ENCODE measurements at regions not wholly inside any gene's neighbourhood (a gene's known extent, or its start where the extent isn't known, plus 50 kb on each side); places are given as distances from the start of the nearest gene placed in this dataset.

DNA sequence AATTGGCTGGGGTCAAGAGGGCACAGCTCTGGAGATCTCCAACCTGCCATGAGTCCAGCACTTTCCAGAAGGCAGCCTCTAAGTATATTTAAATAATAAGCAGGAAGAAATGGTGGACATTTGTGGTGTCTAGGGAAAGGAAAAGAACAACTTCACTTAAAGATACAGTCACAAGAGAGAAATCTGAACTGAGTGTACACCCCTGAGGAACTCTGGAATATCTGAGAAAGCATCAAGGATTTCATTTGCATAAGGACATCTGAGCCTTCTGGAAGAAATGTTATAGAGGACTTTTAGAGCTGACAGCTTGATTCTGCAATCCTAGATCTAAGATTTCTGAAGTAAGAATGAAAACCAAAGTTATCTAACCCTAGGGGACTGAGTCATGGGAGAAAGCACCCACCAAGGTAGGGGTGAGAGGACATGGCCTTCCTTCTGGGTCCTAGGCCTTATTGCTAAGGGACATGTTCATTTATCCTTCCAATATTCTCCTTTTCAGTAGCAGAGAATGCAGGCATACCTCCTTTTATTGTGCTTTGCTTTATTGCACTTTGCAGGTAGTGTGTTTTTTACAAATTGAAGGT is 253.4 kb upstream of the SLC24A2 start:
- H4K20me1 ChIP-seq, result no peaks in the 10 kb centered on the region
- H3K4me1 ChIP-seq, result 0 out of 2 replicates have a peak, but pooled peaks cover 8% of the 10 kb centered on the region
- H3K4me3 ChIP-seq, result no peak overlapping the region
- no peak overlapping the region for H3K27ac ChIP-seq
- no peak for TF ChIP-seq Cebpa-rat (IDR thresholded peaks at IDR 0.05)
- H3K36me3 ChIP-seq, result no peaks in the 10 kb centered on the region
- no peaks in the 10 kb centered on the region for H3K9me3 ChIP-seq
- H3K9ac ChIP-seq, result no peak overlapping the region
- H3K4me2 ChIP-seq, result no peak overlapping the region
- H3K27me3 ChIP-seq, result no peaks in the 10 kb centered on the region

DNA sequence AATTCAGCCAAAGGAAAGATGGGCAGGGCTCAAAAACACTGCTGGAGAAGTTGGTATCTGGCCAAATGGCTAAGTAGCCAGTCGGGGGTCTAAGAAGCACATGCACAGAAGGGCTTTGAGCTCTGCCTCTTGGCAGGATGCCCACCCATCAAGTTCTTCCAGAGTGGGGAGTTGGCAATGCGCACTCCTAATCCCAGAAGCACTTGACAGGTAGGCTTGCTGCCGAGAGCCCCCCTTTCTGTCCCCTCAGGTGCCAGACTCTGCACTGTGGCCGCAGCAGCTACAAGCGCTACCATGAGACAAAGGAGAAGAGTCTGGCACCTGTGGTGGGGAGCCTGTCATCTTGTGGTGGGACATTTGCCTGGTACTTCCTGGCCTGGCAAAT is 252.9 kb upstream of the SLC24A2 start:
- Histone ChIP-seq H3K27me3 (no peaks in the 10 kb centered on the region), H3K9me3 (no peaks in the 10 kb centered on the region), H3K4me2 (no peak overlapping the region), H3K27ac (no peak overlapping the region), H3K9ac (no peak overlapping the region), H3K4me1 (0 out of 2 replicates have a peak, but pooled peaks cover 8% of the 10 kb centered on the region), H3K36me3 (no peaks in the 10 kb centered on the region), H4K20me1 (no peaks in the 10 kb centered on the region), H3K4me3 (no peak overlapping the region)
- no peak for TF ChIP-seq Cebpa-rat (IDR thresholded peaks at IDR 0.05)

DNA sequence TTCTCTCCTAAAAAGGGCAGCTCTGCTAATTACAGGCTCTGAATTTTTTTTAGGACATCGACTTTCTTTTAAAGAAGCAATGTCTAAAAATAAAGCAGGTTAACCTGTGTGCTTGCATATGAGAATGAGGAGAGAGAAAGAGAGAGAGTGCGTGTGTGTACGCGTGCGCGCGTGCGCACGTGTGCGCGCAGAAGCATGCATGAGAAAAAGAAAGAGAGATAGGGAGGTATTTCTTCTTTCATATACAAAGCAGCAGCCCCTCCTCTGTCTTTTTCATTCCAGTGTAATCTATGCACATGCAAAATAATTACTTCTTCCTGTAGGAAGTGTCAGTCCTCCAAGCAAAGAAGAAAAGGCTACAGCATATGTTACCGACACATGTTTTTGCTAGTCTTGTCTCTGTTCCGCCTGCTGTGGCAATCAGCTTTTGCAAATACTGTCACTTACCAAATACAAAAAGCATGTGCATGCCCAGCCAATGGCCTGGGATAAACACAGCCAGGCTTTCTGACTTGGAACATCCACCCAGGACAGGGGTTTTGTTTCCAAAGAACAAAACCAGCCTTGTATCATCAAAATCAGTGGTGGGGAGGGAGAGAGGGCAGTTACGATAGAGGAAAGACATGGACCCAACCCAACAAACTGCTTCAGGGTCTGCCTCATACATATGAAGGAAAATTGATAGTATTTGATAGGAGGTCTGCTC is 252.3 kb upstream of the SLC24A2 start:
- Histone ChIP-seq H3K4me3 (no peak overlapping the region), H4K20me1 (no peaks in the 10 kb centered on the region), H3K9me3 (no peaks in the 10 kb centered on the region), H3K27me3 (no peaks in the 10 kb centered on the region), H3K4me1 (0 out of 2 replicates have a peak, but pooled peaks cover 8% of the 10 kb centered on the region), H3K9ac (no peak overlapping the region), H3K27ac (no peak overlapping the region), H3K36me3 (no peaks in the 10 kb centered on the region), H3K4me2 (no peak overlapping the region)
- TF ChIP-seq Cebpa-rat (IDR thresholded peaks at IDR 0.05), result no peak

DNA sequence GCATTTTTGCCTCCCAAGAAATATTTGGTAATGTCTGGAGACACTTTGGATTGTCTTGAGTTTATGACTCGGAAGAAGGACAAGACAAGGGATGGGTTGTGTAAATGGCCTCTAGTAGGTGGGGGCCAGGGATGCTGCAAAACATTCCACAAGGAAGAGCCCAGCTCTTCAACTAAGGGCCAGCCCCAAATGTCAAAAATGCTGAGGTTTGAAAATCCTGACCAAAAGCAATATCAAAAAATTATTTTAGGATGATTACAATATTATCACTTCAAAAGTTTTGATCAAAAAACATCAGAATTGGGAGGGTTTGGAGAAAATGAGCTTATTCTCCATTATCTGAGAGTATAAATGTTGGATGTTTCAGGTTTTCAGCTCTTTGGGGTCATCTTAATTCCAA is 248.9 kb upstream of the SLC24A2 start:
- H3K9me3 ChIP-seq, result no peaks in the 10 kb centered on the region
- TF ChIP-seq Cebpa-rat (IDR thresholded peaks at IDR 0.05), result no peak
- no peak overlapping the region for H3K27ac ChIP-seq
- H3K4me2 ChIP-seq, result no peak overlapping the region
- no peaks in the 10 kb centered on the region for H4K20me1 ChIP-seq
- no peaks in the 10 kb centered on the region for H3K36me3 ChIP-seq
- H3K4me1 ChIP-seq, result 0 out of 2 replicates have a peak, but pooled peaks cover under 1% of the 10 kb centered on the region
- no peaks in the 10 kb centered on the region for H3K27me3 ChIP-seq
- H3K9ac ChIP-seq, result no peak overlapping the region
- H3K4me3 ChIP-seq, result no peak overlapping the region

DNA sequence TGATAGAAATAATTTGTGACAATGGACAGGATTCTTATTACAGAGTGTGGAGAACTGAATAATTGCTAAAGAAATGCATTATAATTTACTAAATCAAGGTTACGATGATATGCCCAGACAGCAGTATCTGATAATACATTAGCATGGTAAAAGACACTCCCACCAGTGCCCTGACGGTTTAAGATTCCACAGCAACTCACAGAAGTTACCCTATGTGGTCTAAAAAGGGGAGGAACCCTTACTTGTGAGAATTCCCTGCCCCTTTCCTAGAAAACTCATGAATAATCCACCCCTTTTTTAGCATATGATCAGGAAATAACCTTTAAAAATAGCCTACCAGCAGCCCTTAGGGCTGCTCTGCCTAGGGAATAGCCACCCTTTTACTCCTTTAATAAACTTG is 244.7 kb upstream of the SLC24A2 start:
- no peaks in the 10 kb centered on the region for H3K9me3 ChIP-seq
- H3K27me3 ChIP-seq, result no peaks in the 10 kb centered on the region
- H3K36me3 ChIP-seq, result no peaks in the 10 kb centered on the region
- no peak overlapping the region for H3K27ac ChIP-seq
- no peaks in the 10 kb centered on the region for H4K20me1 ChIP-seq
- no peak overlapping the region for H3K4me3 ChIP-seq
- no peak overlapping the region for H3K9ac ChIP-seq
- H3K4me1 ChIP-seq, result no peaks in the 10 kb centered on the region
- TF ChIP-seq Cebpa-rat (IDR thresholded peaks at IDR 0.05), result no peak
- no peak overlapping the region for H3K4me2 ChIP-seq

DNA sequence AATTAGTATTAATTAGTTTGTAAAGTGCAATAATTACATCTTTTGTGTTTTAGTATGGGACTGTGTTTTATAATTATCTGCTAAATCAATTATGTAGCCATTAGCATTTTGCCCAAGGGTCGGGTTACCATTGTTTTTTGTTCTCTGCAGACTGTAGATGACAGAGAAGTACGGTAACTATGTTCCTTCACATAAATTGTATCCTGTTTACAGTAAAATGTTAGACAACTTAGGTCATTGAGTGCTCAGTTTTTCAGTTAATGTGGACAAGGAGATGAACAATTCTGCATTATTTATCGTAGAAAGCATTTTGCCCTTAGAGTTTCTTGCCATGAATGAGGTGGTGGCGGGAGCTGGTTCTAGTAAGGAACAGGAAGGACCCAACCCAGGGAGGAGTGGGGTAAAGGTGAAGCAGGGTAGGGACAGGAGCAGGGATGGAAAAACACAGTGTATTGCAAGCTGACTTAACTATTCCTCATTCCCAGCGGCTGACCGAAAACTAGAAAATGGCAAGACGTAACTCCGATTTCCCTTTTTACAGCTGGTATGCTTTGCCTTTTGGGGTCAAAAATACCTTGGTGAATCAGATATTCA is 243.7 kb upstream of the SLC24A2 start:
- no peak overlapping the region for H3K4me2 ChIP-seq
- H3K9ac ChIP-seq, result no peak overlapping the region
- H3K27me3 ChIP-seq, result no peaks in the 10 kb centered on the region
- no peak overlapping the region for H3K27ac ChIP-seq
- no peaks in the 10 kb centered on the region for H3K4me1 ChIP-seq
- no peak for TF ChIP-seq Cebpa-rat (IDR thresholded peaks at IDR 0.05)
- H3K36me3 ChIP-seq, result no peaks in the 10 kb centered on the region
- no peaks in the 10 kb centered on the region for H4K20me1 ChIP-seq
- no peaks in the 10 kb centered on the region for H3K9me3 ChIP-seq
- H3K4me3 ChIP-seq, result no peak overlapping the region

DNA sequence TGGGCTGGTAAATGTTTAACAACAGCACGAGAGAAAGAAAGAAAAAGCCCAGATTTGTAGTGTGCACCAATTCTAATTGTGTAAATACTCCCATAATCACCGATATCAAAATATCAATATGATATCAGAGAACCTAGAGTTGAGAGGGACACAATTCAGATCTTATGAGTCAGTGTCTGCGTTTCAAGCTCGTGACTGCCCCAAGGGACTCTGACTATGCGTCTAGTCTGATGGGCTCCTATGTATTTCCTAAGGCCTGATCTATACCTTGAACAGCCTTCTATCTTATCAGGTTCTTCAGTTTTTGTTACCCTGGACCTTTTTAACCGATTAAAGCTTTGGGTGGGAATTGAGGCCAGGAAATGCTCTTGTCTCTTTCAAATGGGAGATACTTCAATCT is 243.0 kb upstream of the SLC24A2 start:
- Histone ChIP-seq H3K4me2 (no peak overlapping the region), H3K4me3 (no peak overlapping the region), H3K4me1 (no peaks in the 10 kb centered on the region), H4K20me1 (no peaks in the 10 kb centered on the region), H3K9me3 (no peaks in the 10 kb centered on the region), H3K27me3 (no peaks in the 10 kb centered on the region), H3K36me3 (no peaks in the 10 kb centered on the region), H3K27ac (no peak overlapping the region), H3K9ac (no peak overlapping the region)
- no peak for TF ChIP-seq Cebpa-rat (IDR thresholded peaks at IDR 0.05)

DNA sequence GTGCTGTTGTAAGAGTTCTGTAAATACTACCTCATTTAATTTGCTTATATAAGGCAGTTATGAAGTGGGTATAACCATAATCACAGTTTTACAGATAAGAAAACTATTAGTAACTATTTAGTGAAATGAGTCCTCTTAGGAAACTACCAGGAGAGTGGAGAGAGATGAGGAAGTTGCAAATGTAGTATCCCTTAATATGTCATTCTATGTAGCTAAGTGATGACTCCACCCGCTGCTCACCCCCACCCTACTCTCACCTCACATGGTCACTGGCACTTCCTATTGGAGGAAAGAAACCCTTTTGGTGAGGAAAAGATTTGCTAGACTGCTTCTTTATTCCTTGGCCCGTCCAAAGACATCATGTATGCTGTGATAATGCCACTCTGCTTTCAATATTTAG is 241.8 kb upstream of the SLC24A2 start:
- no peaks in the 10 kb centered on the region for H3K36me3 ChIP-seq

DNA sequence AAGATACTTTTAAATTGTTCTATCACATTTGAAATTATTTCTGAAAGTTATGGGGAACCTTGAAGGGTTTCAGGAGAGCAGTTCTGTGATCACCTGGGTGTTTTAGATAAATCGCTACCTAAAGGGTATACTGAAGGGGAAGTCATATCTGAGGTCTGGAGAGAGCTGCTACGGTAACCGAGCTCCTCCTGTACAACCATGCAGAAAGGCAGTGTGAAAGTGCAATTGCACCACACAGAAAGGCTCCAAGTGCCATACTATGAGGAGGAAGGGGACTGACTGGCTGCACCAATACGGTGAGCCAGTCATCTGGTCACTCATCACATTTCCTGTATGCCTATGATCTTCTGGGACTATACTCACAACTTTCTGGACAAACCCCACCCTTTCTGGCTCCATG is 241.4 kb upstream of the SLC24A2 start:
- Histone ChIP-seq H4K20me1 (no peaks in the 10 kb centered on the region), H3K4me2 (no peak overlapping the region), H3K27me3 (no peaks in the 10 kb centered on the region), H3K9ac (no peak overlapping the region), H3K27ac (no peak overlapping the region), H3K9me3 (no peaks in the 10 kb centered on the region), H3K36me3 (no peaks in the 10 kb centered on the region), H3K4me3 (no peak overlapping the region), H3K4me1 (no peaks in the 10 kb centered on the region)
- no peak for TF ChIP-seq Cebpa-rat (IDR thresholded peaks at IDR 0.05)

More for the DNA sequence above, 241.8 kb upstream of the SLC24A2 start:
- TF ChIP-seq Cebpa-rat (IDR thresholded peaks at IDR 0.05), result no peak
- Histone ChIP-seq H3K27me3 (no peaks in the 10 kb centered on the region), H3K4me2 (no peak overlapping the region), H4K20me1 (no peaks in the 10 kb centered on the region), H3K4me1 (no peaks in the 10 kb centered on the region), H3K27ac (no peak overlapping the region), H3K9ac (no peak overlapping the region), H3K4me3 (no peak overlapping the region), H3K9me3 (no peaks in the 10 kb centered on the region)

DNA sequence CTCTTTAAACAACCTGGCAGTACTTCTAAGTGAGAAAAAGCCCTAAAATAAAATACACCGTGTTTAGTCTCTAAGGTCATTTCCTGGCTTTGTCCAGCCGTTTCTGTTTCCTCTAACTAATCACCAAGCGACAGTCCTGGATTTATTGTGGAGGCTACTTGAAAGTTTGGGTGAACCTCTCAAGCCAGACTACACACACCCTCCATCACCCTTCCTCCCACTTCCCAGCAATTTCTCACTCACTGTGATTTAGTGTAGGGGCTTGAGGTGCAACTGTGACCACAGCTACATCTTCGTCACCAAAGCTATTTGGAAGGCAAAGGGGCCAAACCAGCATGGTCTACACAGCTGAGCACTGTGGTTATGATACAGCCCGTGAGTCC is 240.0 kb upstream of the SLC24A2 start:
- no peaks in the 10 kb centered on the region for H3K9me3 ChIP-seq
- H3K4me2 ChIP-seq, result no peak overlapping the region
- H3K36me3 ChIP-seq, result no peaks in the 10 kb centered on the region
- H4K20me1 ChIP-seq, result no peaks in the 10 kb centered on the region
- no peak for TF ChIP-seq Cebpa-rat (IDR thresholded peaks at IDR 0.05)
- no peaks in the 10 kb centered on the region for H3K27me3 ChIP-seq
- H3K4me3 ChIP-seq, result no peak overlapping the region
- H3K9ac ChIP-seq, result no peak overlapping the region
- no peaks in the 10 kb centered on the region for H3K4me1 ChIP-seq
- no peak overlapping the region for H3K27ac ChIP-seq
